K562 (cell line): ENCODE measurements at regions not wholly inside any gene's neighbourhood (a gene's known extent, or its start where the extent isn't known, plus 50 kb on each side); places are given as distances from the start of the nearest gene placed in this dataset.

ENCODE experiments used
- ATAC-seq: fragments of 200-7000 bp; cut with Tn5 transposase; 3 replicates; pipeline ENCODE4 v1.9.1; 2020; ENCODE audit warnings: moderate library complexity
- BruUV-seq: library from RNA; stranded (reverse); fragments of 400-500 nt; replicated peaks from 2 replicates; lab custom pipeline; 2021; lab: Mats Ljungman, UMichigan
- CTCF ChIA-PET: fragments of 300-600 bp; formaldehyde crosslinking; extraction: SDS; loops from one replicate; lab custom pipeline; 2021; ENCODE audit warnings: low intra/inter-chr PET ratio; lab: Yijun Ruan, JAX
- POLR2A ChIA-PET: fragments of 300-600, 350-650 bp; sonication (Branson Sonifier 250); formaldehyde crosslinking; extraction: SDS; loops from one replicate; lab custom pipeline; 2021; ENCODE audit warnings: antibody characterized with exemption, inconsistent platforms; lab: Yijun Ruan, JAX
- DNase-seq, 4 experiments: peaks; one replicate each; pipeline versions ENCODE4 v3.0.0 to v3.0.0-alpha.2; 2011 to 2018; ENCODE audit warnings: low spot score in 3 of 4, mixed read lengths in 3 of 4; ENCODE audit errors: extremely low read depth in 1 of 4
- FAIRE-seq: peaks from 2 replicates; lab custom pipeline; 2011; peaks lifted over from hg19 to GRCh38; lab: Jason Lieb, UNC
- H2AFZ ChIP-seq: 2 replicates; pipeline ENCODE4 v1.6.0; 2011; ENCODE audit warnings: low read depth, low read length, control low read depth, inconsistent platforms
- H3K27ac ChIP-seq: fragments of 200-600 bp; 3 replicates; pipeline ENCODE4 v1.8.0; 2011; ENCODE audit warnings: low read depth, mild to moderate bottlenecking, control low read depth, inconsistent platforms, low read length, moderate library complexity, mixed read lengths; ENCODE audit errors: extremely low read depth
- H3K27me3 ChIP-seq, 2 experiments: fragments of 300-600 bp in 1 of 2; 2 replicates in 1 of 2; 3 replicates in 1 of 2; pipeline versions ENCODE4 v1.6.0 to v1.8.0; 2011; ENCODE audit warnings: inconsistent platforms in 2 of 2, low read length in 2 of 2, mild to moderate bottlenecking in 1 of 2, mixed read lengths in 1 of 2, moderate library complexity in 1 of 2; ENCODE audit not compliant: control insufficient read depth in 2 of 2, insufficient read depth in 2 of 2
- H3K36me3 ChIP-seq: fragments of 300-600 bp; 3 replicates; pipeline ENCODE4 v1.8.0; 2011; ENCODE audit warnings: mild to moderate bottlenecking, low read length, inconsistent platforms; ENCODE audit not compliant: control insufficient read depth, insufficient read depth
- H3K4me1 ChIP-seq, 2 experiments: fragments of 200-600 bp in 1 of 2; replicated peaks in 1 of 2; 2 replicates in 1 of 2; 3 replicates in 1 of 2; pipeline versions ENCODE4 v1.5.1 to v1.8.0; 2011; ENCODE audit warnings: inconsistent platforms in 2 of 2, low read length in 2 of 2, mild to moderate bottlenecking in 1 of 2, mixed read lengths in 1 of 2, moderate library complexity in 1 of 2; ENCODE audit not compliant: control insufficient read depth in 2 of 2, insufficient read depth in 2 of 2
- H3K4me2 ChIP-seq: 2 replicates; pipeline ENCODE4 v1.6.1; 2011; ENCODE audit warnings: low read length, control low read depth, inconsistent platforms, mixed read lengths; ENCODE audit not compliant: insufficient read depth
- H3K4me3 ChIP-seq: fragments of 200-600 bp; sonication (generic), shearing (Covaris generic); 2 replicates; pipeline ENCODE4 v1.5.1; 2016; ENCODE audit warnings: control low read depth, inconsistent platforms
- H3K79me2 ChIP-seq: fragments of 200-600 bp; 3 replicates; pipeline ENCODE4 v1.8.0; 2011; ENCODE audit warnings: low read length, inconsistent platforms; ENCODE audit not compliant: control insufficient read depth, insufficient read depth
- H3K9ac ChIP-seq, 2 experiments: 2 replicates each; pipeline versions ENCODE4 v1.6.0 to v1.6.1; 2011; ENCODE audit warnings: low read depth in 2 of 2, low read length in 2 of 2, control low read depth in 1 of 2, inconsistent platforms in 1 of 2, mild to moderate bottlenecking in 1 of 2, mixed read lengths in 1 of 2; ENCODE audit not compliant: insufficient read depth in 1 of 2
- H3K9me1 ChIP-seq: one replicate; pipeline ENCODE4 v1.6.0; 2011; ENCODE audit warnings: inconsistent platforms, mild to moderate bottlenecking, low read length, moderate library complexity; ENCODE audit not compliant: control insufficient read depth, insufficient read depth
- H3K9me3 ChIP-seq: replicated peaks from 2 replicates; pipeline ENCODE4 v1.5.1; 2011; ENCODE audit warnings: low read depth, low read length, inconsistent platforms; ENCODE audit not compliant: control insufficient read depth, insufficient read depth
- H4K20me1 ChIP-seq: replicated peaks from 2 replicates; pipeline ENCODE4 v1.6.1; 2011; ENCODE audit warnings: low read length, inconsistent platforms, mixed read lengths; ENCODE audit not compliant: control insufficient read depth, insufficient read depth
- EZH2 ChIP-seq: IDR thresholded peaks from 2 replicates; pipeline ENCODE4 v1.6.1; 2012; ENCODE audit warnings: low read depth, mild to moderate bottlenecking, inconsistent platforms, low read length, borderline replicate concordance
- ILK ChIP-seq: fragments of 450-650 bp; IDR thresholded peaks from 2 replicates; pipeline ENCODE4 v1.6.1; 2016; ENCODE audit warnings: missing genetic modification characterization, low read depth, mild to moderate bottlenecking, missing compliant biosample characterization, moderate library complexity, borderline replicate concordance
- RBM17 ChIP-seq: fragments of 200-400 bp; formaldehyde crosslinking; IDR thresholded peaks from 2 replicates; pipeline ENCODE4 v1.6.1; 2017; ENCODE audit warnings: low read depth, mild to moderate bottlenecking, low read length, borderline replicate concordance
- RFX1 ChIP-seq: fragments of 450-650 bp; IDR thresholded peaks from 2 replicates; pipeline ENCODE4 v1.6.1; 2016; ENCODE audit warnings: mild to moderate bottlenecking, moderate library complexity
- SRSF3 ChIP-seq: fragments of 200-400 bp; formaldehyde crosslinking; IDR thresholded peaks from 2 replicates; pipeline ENCODE4 v1.6.1; 2016; ENCODE audit warnings: mild to moderate bottlenecking, low read length, moderate library complexity; ENCODE audit not compliant: insufficient read depth
- TGIF2 ChIP-seq: sonication (generic); formaldehyde crosslinking; IDR thresholded peaks from 2 replicates; pipeline ENCODE4 v1.8.1; 2022; ENCODE audit warnings: mild to moderate bottlenecking, missing genetic modification reagents, moderate library complexity
- ZBTB17 ChIP-seq: fragments of 450-650 bp; formaldehyde crosslinking; IDR thresholded peaks from 2 replicates; pipeline ENCODE4 v1.4.0; 2020; ENCODE audit warnings: mild to moderate bottlenecking
- ZNF165 ChIP-seq: fragments of 250-450 bp; sonication (Bioruptor Pico); IDR thresholded peaks from 2 replicates; pipeline ENCODE4 v1.4.0; 2020; ENCODE audit warnings: borderline replicate concordance
- ZNF253 ChIP-seq: fragments of 250-450 bp; sonication (Bioruptor Pico); conservative IDR thresholded peaks from 2 replicates; pipeline ENCODE4 v1.6.1; 2021; ENCODE audit warnings: mild to moderate bottlenecking
- WGBS: fragments of 100-300 bp; shearing (Covaris generic); methylation state at CpG from one replicate; pipeline ENCODE4 v1.1.6; 2016; ENCODE audit warnings: low coverage, mixed read lengths; ENCODE audit not compliant: insufficient coverage; ENCODE audit errors: missing lambda C conversion rate; 5-methylcytosine and 5-hydroxymethylcytosine counted together
- in situ Hi-C: fragments of 300-500 bp; cut with MboI; formaldehyde crosslinking; loops from 4 replicates; pipeline ENCODE4 v1.15.0; 2018; ENCODE audit warnings: inconsistent platforms, mixed read lengths
- intact Hi-C: fragments of 100-400 bp; cut with micrococcal nuclease; formaldehyde crosslinking; loops from 2 replicates; pipeline ENCODE4 v1.14.2; 2022
- TF ChIP-seq, protein P1 (sequence below): fragments of 150-350 bp; conservative IDR thresholded peaks from 2 replicates; pipeline ENCODE4 v1.6.1; 2014; ENCODE audit warnings: low read length
- TF ChIP-seq, protein P2 (sequence below): fragments of 450-650 bp; formaldehyde crosslinking; IDR thresholded peaks from 2 replicates; pipeline ENCODE4 v1.4.0; 2020; ENCODE audit warnings: mild to moderate bottlenecking, moderate library complexity
- TF ChIP-seq, protein P3 (sequence below): fragments of 250-450 bp; sonication (Bioruptor Pico); IDR thresholded peaks from 2 replicates; pipeline ENCODE4 v1.8.0; 2022; ENCODE audit warnings: inconsistent platforms
- TF ChIP-seq, protein P4 (sequence below): IDR thresholded peaks from 2 replicates; pipeline ENCODE4 v1.6.1; 2012; ENCODE audit warnings: low read depth, low read length, improper control_type of control experiment, borderline replicate concordance
- TF ChIP-seq, protein P5 (sequence below), 2 experiments: fragments of 450-650 bp; IDR thresholded peaks; 2 replicates each; pipeline ENCODE4 v1.6.1; 2016

DNA sequence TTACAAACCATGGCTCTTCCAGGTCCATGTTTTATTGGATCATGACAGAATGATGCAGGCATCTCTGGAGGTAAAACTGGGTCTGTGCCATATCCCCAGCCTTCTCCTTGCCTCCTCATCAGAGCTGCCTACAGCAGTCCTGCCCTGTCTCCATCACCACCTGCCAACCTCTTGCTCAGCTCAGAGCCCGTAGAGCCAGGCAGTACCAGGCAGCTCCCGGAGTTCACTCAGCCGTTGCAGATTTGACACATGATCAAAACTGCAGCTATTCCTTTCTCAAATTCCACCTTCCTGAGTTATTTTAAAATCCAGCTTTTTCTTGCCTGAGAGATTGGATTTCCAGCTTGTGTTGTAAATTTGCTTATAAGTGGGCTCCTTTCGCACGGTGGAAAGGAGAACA, 218.2 kb upstream of the CELF4 start:
- in situ Hi-C loops = no loop called here
- H3K79me2 ChIP-seq = no peaks in the 10 kb centered on the region
- H3K4me1 ChIP-seq = no peaks in the 10 kb centered on the region
- no peak overlapping the region for H3K9ac ChIP-seq
- no peak overlapping the region for H3K4me2 ChIP-seq
- CTCF ChIA-PET = no interaction called here
- no peak overlapping the region for H3K27ac ChIP-seq
- FAIRE-seq (no peak), DNase-seq (no peak), ATAC-seq (no peak)
- H3K9me1 ChIP-seq = no peaks in the 10 kb centered on the region
- H3K4me3 ChIP-seq = no peak overlapping the region
- H2AFZ ChIP-seq = no peak overlapping the region
- no TSS peak for BruUV-seq
- no peaks in the 10 kb centered on the region for H3K9me3 ChIP-seq
- no peaks in the 10 kb centered on the region for H3K36me3 ChIP-seq
- 0% methylated on average over 5 of the region's 5 CpGs for WGBS
- no peaks in the 10 kb centered on the region for H3K27me3 ChIP-seq
- intact Hi-C loops = no loop called here
- H4K20me1 ChIP-seq = no peaks in the 10 kb centered on the region
- POLR2A ChIA-PET = interaction anchor here (0.8 kb wide), 1 partner anchor 226 kb away, joined by 4 read pairs; no protein-coding TSS in a partner anchor
- TF ChIP-seq RBM17 (no peak), ZNF165 (CRISPR knock-in tag) (no peak), ILK (tag) (no peak), TGIF2 (CRISPR knock-in tag) (no peak), ZBTB17 (no peak), RFX1 (no peak), SRSF3 (no peak), EZH2 (no peak), ZNF253 (CRISPR knock-in tag) (no peak)
- TF ChIP-seq, protein P1, sequence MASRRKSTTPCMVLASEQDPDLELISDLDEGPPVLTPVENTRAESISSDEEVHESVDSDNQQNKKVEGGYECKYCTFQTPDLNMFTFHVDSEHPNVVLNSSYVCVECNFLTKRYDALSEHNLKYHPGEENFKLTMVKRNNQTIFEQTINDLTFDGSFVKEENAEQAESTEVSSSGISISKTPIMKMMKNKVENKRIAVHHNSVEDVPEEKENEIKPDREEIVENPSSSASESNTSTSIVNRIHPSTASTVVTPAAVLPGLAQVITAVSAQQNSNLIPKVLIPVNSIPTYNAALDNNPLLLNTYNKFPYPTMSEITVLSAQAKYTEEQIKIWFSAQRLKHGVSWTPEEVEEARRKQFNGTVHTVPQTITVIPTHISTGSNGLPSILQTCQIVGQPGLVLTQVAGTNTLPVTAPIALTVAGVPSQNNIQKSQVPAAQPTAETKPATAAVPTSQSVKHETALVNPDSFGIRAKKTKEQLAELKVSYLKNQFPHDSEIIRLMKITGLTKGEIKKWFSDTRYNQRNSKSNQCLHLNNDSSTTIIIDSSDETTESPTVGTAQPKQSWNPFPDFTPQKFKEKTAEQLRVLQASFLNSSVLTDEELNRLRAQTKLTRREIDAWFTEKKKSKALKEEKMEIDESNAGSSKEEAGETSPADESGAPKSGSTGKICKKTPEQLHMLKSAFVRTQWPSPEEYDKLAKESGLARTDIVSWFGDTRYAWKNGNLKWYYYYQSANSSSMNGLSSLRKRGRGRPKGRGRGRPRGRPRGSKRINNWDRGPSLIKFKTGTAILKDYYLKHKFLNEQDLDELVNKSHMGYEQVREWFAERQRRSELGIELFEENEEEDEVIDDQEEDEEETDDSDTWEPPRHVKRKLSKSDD = no peak
- TF ChIP-seq, protein P2, sequence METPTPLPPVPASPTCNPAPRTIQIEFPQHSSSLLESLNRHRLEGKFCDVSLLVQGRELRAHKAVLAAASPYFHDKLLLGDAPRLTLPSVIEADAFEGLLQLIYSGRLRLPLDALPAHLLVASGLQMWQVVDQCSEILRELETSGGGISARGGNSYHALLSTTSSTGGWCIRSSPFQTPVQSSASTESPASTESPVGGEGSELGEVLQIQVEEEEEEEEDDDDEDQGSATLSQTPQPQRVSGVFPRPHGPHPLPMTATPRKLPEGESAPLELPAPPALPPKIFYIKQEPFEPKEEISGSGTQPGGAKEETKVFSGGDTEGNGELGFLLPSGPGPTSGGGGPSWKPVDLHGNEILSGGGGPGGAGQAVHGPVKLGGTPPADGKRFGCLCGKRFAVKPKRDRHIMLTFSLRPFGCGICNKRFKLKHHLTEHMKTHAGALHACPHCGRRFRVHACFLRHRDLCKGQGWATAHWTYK (CRISPR knock-in tag) = no peak
- TF ChIP-seq, protein P3, sequence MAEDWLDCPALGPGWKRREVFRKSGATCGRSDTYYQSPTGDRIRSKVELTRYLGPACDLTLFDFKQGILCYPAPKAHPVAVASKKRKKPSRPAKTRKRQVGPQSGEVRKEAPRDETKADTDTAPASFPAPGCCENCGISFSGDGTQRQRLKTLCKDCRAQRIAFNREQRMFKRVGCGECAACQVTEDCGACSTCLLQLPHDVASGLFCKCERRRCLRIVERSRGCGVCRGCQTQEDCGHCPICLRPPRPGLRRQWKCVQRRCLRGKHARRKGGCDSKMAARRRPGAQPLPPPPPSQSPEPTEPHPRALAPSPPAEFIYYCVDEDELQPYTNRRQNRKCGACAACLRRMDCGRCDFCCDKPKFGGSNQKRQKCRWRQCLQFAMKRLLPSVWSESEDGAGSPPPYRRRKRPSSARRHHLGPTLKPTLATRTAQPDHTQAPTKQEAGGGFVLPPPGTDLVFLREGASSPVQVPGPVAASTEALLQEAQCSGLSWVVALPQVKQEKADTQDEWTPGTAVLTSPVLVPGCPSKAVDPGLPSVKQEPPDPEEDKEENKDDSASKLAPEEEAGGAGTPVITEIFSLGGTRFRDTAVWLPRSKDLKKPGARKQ = no peak
- TF ChIP-seq, protein P4, sequence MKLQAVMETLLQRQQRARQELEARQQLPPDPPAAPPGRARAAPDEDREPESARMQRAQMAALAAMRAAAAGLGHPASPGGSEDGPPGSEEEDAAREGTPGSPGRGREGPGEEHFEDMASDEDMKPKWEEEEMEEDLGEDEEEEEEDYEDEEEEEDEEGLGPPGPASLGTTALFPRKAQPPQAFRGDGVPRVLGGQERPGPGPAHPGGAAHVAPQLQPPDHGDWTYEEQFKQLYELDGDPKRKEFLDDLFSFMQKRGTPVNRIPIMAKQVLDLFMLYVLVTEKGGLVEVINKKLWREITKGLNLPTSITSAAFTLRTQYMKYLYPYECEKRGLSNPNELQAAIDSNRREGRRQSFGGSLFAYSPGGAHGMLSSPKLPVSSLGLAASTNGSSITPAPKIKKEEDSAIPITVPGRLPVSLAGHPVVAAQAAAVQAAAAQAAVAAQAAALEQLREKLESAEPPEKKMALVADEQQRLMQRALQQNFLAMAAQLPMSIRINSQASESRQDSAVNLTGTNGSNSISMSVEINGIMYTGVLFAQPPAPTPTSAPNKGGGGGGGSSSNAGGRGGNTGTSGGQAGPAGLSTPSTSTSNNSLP = no peak
- TF ChIP-seq, protein P5, sequence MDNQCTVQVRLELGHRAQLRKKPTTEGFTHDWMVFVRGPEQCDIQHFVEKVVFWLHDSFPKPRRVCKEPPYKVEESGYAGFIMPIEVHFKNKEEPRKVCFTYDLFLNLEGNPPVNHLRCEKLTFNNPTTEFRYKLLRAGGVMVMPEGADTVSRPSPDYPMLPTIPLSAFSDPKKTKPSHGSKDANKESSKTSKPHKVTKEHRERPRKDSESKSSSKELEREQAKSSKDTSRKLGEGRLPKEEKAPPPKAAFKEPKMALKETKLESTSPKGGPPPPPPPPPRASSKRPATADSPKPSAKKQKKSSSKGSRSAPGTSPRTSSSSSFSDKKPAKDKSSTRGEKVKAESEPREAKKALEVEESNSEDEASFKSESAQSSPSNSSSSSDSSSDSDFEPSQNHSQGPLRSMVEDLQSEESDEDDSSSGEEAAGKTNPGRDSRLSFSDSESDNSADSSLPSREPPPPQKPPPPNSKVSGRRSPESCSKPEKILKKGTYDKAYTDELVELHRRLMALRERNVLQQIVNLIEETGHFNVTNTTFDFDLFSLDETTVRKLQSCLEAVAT (IDR thresholded peaks at IDR 0.05) = no peak
